Stimulated activated CD4-positive, alpha-beta T cell treated with anti-CD3 and anti-CD28 coated beads, Interleukin-4, amount 100 ng/mL, for 1 hour (primary cell): ENCODE measurements at regions not wholly inside any gene's neighbourhood (a gene's known extent, or its start where the extent isn't known, plus 50 kb on each side); places are given as distances from the start of the nearest gene placed in this dataset.

ENCODE experiments used
- DNase-seq: peaks from one replicate; pipeline ENCODE4 v3.0.0-alpha.2; 2020

DNA sequence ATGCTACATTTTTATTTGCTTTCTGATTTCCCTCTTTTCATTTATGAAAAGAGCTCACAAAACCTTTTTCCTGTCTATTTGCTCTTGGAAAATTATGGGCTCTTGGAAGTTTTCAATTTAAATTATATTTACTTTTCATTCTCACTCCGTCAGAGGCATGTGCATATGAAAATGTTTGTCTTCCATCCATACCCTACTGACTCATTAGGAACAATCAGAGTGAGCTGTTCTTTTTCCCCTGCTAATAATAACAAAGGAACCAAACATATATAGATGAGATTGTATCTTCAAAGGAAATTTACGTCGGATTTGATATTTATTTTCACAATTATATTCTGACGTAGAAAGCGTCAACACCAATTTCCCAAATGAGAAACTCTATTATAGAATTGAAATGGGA, 1101.2 kb downstream of the TSN start:
- no peak for DNase-seq

- no peak for DNase-seq
Measured at GRCh38 chr2:122858075-122858702, 1102.7 kb downstream of the TSN start.

GRCh38 chr2:122858813-122859212, 1103.4 kb downstream of the TSN start:
- no peak for DNase-seq

DNA sequence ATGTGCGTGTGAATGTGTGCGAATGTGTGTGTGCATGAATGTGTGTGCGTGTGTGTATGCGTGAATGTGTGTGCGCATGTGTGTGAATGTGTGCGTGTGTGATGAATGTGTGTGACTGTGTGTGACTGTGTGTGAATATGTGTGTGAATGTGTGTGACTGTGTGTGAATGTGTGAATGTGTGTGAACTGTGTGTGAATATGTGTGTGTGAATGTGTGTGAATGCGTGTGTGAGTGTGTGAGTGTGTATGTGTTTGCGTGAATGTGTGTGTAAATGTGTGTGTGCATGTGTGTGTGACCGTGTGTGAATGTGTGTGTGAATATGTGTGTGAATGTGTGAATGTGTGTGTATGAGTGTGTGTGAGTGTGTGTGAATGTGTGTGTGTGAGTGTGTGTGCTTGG, 1103.8 kb downstream of the TSN start:
- DNase-seq = no peak

- DNase-seq = no peak
Measured at GRCh38 chr2:122863532-122863931, 1108.1 kb downstream of the TSN start.

GRCh38 chr2:122864728-122865127, 1109.3 kb downstream of the TSN start:
- DNase-seq = no peak

DNA sequence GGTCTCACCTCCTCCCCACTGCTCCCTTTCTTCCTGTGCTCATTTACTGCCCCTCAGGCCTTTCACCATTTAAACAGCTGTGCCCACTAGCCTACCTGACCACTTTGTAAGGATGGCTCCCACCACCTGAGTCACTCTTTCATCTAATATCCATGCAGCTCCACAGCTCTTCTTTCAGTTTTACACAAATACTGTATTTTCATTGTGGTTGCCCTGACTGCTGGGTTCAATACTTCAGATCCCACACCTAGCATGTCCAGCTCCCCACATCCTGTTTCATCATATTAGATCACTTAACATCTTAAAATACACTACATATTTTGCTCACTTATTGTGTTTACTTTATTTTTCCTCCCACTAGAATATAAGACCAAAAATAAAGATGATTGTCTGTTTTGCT, 1110.6 kb downstream of the TSN start:
- DNase-seq = no peak

DNA sequence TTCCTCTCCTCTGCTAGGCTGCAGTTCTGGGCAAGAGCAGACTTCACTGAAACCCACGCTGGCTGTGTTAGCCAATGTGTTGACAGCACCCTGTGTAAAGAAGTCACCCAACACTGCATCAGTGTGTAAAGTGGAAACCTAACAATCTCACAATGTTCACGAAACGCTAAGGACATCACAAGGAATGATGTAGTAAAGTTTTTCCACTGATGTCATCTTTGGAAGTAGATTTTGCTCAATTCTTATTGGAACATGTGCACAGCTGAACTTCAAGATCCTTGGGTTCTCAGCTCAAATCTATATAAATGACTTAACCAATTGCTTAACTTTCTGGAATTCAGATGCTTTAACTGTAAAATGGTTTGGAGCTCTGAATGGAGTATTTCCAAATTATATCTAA, 1112.5 kb downstream of the TSN start:
- no peak for DNase-seq

DNA sequence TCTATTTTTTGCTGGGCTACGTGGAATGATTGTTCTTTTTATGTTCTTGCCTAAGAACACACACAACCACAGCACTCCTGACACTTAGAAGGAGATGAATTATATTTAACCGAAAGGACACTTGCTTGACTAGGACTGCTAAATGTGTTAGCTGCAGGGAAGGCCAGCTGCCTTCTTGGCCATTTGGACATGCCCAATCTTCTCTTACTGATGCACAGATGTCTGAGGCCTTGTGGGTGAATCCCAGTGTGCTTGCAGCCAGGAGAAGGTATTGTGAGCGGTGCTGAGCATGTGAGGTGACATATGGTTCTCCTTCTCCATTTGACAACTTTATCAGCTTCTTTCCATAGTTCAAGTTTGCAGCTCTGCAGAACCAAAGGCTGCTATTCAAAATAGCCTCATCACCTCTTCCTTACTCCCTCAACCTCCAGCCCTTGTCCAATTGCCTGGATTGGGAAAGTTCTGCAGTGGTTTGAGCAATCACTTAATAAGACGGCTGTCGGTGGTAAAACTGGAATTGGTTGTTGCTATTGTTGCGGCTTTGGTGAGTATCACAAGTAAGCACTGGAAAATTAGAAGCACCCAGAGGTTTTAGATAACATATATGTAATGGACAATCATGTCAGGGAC, 1113.3 kb downstream of the TSN start:
- no peak for DNase-seq

DNA sequence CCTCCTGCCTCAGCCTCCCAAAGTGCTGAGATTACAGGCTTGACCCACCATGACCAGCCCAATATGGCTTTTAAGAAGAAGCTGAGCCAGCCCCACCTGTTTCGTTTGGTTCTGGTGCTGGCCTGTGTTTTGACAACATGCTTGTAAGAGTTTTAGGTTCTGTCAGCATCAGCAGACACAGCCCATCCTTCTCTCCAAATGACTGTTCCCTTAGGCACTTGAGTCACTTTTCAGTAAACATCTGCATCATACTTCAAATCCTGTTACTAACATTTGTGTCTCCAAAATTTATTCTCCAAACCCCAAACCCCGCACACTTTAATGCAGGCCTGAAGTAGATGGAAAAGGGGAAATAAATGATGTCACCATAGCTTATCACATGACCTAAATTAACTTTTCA, 1118.5 kb downstream of the TSN start:
- DNase-seq = no peak

DNA sequence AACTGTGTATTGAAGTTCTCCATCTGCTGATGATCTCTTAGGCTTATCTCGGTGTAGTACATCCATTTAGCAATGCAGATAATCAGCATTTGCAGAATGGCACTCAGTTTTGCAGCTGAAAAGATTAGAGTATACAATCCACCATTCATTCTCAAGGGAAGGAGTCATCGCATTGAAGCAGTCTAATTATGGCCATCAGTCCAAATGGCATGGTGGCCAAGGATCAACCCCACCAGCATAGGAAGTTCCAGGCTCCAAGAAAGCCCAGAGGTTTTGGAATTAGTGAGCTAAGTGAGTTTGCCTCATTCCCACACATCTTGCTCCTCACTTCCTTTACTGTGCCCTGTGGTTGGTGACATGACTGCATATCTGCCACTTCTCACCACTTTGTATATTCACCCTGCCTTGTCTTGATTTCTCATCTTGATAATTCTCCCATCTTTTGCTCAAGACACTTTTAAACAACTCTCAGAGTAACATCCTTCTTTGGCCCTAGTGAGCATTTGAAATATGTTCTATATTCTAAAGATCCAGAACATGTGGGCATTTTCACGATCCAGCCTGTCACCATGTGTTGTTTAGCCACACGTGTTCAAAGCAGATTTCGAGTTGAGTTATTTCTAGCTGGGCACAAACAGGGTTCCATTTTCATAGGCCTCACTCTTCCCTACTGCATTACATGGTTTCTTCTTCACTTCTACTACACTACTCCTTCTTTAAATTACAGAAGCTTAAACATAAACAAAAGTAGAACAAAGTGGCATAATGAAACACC, 1119.8 kb downstream of the TSN start:
- no peak for DNase-seq

- DNase-seq = no peak
Measured at GRCh38 chr2:122883849-122884248, 1128.4 kb downstream of the TSN start.

GRCh38 chr2:122884889-122885288, 1129.4 kb downstream of the TSN start:
- no peak for DNase-seq

DNA sequence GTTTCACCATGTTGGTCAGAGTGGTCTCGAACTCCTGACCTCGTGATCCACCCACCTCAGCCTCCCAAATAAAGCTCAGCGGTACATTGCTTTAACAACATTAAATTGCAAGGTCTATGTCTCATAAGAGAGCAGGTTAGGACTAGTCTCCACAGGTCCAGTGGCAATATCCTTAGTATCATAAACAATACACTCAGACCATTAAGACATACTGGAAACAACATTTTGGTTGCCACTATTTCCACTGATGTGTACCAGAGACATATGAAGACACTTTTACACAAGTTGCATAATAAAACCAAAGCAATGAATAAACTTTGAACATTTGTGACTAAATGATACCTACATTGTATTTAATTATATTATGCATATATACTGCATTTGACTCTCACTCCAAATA, 1130.0 kb downstream of the TSN start:
- no peak for DNase-seq

- no peak for DNase-seq
Measured at GRCh38 chr2:122886479-122887145, 1131.2 kb downstream of the TSN start.

- no peak for DNase-seq
Measured at GRCh38 chr2:122899614-122900013, 1125.5 kb upstream of the CNTNAP5 start.

DNA sequence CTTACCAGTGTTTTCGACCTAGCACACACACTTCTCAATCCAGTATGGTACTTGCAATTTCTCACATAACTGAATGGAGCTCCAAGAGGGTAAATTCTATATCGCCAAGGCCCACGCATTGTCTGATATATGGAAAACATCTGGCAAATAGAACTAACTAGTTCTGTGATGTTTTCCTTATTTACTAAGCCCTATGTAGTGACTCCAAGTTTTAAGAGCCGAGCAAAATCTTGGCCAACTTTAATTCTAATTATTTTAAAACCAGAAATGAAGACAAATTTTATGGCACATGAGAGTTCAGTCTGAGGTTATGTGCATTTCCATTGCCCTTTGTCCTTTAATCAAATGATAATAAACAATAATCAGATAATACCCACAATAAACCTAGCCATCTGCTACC, 1119.7 kb upstream of the CNTNAP5 start:
- no peak for DNase-seq

GRCh38 chr2:122908159-122908558, 1116.9 kb upstream of the CNTNAP5 start:
- no peak for DNase-seq

DNA sequence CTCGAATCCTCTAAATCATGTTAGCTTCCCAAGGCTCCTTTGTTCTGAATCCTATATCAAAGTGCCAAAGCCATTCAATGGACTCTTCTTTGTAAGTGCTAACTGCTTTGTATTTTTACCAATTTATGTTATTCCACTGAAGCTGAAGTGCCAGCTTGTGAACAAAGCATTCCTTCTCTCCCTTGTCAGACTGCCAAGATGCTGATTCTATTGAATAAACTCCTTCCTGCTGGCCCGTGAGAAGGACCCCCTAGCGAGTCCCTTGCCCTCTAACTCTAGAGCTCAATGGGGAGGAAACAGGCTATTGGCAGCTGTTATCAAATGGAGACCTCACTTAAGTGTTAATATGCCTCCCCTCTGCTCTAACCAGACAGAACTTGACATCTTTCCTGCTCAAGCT, 1097.9 kb upstream of the CNTNAP5 start:
- DNase-seq = no peak

GRCh38 chr2:122927710-122928557, 1097.2 kb upstream of the CNTNAP5 start:
- no peak for DNase-seq

DNA sequence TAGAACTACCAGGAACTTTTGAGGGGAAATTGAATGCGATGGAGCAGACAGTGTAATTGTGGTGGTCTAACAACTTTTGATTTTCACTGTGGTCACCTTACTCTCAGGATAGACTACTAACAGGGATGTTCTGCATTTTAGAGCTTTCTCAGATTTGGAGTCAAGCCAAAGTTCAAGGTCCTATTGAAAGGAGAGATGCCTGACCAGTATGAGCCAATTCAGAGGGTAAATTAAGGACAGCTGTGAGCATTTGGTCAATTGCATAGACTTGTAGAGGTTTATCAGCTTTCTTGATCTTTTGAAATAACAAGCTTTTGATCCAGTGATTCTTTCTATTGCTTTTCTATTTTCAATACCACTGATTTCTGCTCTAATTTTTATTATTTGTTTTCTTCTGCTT, 1095.7 kb upstream of the CNTNAP5 start:
- no peak for DNase-seq

GRCh38 chr2:122935506-122935905, 1089.6 kb upstream of the CNTNAP5 start:
- no peak for DNase-seq

DNA sequence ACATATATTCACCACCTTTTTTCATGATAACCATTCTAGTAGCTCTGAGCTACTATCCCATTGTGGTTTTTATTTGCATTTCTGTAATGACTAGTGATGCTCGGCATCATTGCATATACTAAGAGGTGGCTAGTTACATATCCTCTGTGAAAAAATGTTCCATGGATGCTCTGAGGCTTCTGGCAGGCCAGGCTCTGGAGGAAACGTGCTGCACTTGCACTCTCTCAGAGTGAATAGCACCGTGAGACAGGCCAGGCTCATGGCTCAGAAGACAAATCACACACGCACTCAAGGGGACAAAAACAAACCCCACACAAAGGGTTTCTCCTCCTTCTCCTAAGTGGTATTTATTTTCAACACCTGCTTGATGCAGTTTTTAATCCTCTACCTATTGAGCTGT, 1085.3 kb upstream of the CNTNAP5 start:
- no peak for DNase-seq
